WTC11 (cell line): ENCODE measurements at regions not wholly inside any gene's neighbourhood (a gene's known extent, or its start where the extent isn't known, plus 50 kb on each side); places are given as distances from the start of the nearest gene placed in this dataset.

ENCODE experiments used
- CREB1 ChIP-seq: sonication (generic); formaldehyde crosslinking; IDR thresholded peaks from 2 replicates; pipeline ENCODE4 v1.8.0; 2023; ENCODE audit warnings: mild to moderate bottlenecking, missing genetic modification reagents
- ESRRA ChIP-seq: sonication (generic); formaldehyde crosslinking; IDR thresholded peaks from 2 replicates; pipeline ENCODE4 v1.8.1; 2022; ENCODE audit warnings: mild to moderate bottlenecking, missing genetic modification reagents, borderline replicate concordance
- FOXJ3 ChIP-seq: sonication (generic); formaldehyde crosslinking; IDR thresholded peaks from 2 replicates; pipeline ENCODE4 v1.9.0; 2021; ENCODE audit warnings: missing genetic modification reagents, mild to moderate bottlenecking, borderline replicate concordance
- HMGXB4 ChIP-seq: sonication (generic); formaldehyde crosslinking; IDR thresholded peaks from 2 replicates; pipeline ENCODE4 v1.8.1; 2023; ENCODE audit warnings: mild to moderate bottlenecking, moderate library complexity, missing genetic modification reagents
- JUN ChIP-seq: sonication (generic); formaldehyde crosslinking; IDR thresholded peaks from 2 replicates; pipeline ENCODE4 v1.8.0; 2023; ENCODE audit warnings: mild to moderate bottlenecking, missing genetic modification reagents
- NFYB ChIP-seq: sonication (generic); formaldehyde crosslinking; conservative IDR thresholded peaks from 2 replicates; pipeline ENCODE4 v1.8.0; 2022; ENCODE audit warnings: low read depth, missing genetic modification reagents
- NR1H2 ChIP-seq: sonication (generic); formaldehyde crosslinking; IDR thresholded peaks from 2 replicates; pipeline ENCODE4 v1.9.0; 2021; ENCODE audit warnings: mild to moderate bottlenecking, moderate library complexity, missing genetic modification reagents
- PREB ChIP-seq: sonication (generic); formaldehyde crosslinking; IDR thresholded peaks from 2 replicates; pipeline ENCODE4 v1.8.1; 2022; ENCODE audit warnings: mild to moderate bottlenecking, missing genetic modification reagents, moderate library complexity, borderline replicate concordance
- TP53 ChIP-seq: sonication (generic); formaldehyde crosslinking; IDR thresholded peaks from 2 replicates; pipeline ENCODE4 v1.8.1; 2023; ENCODE audit warnings: mild to moderate bottlenecking, missing genetic modification reagents
- TF ChIP-seq, protein P1 (sequence below): sonication (generic); formaldehyde crosslinking; IDR thresholded peaks from 2 replicates; pipeline ENCODE4 v1.8.0; 2022; ENCODE audit warnings: mild to moderate bottlenecking, missing genetic modification reagents
- TF ChIP-seq, protein P2 (sequence below): fragments of 200-600 bp; IDR thresholded peaks from 2 replicates; pipeline ENCODE4 v1.8.0; 2022; ENCODE audit warnings: antibody characterized with exemption
- TF ChIP-seq, protein P3 (sequence below): fragments of 250-450 bp; sonication (Bioruptor Pico); IDR thresholded peaks from 2 replicates; pipeline ENCODE4 v1.9.0; 2021; ENCODE audit warnings: mild to moderate bottlenecking

DNA sequence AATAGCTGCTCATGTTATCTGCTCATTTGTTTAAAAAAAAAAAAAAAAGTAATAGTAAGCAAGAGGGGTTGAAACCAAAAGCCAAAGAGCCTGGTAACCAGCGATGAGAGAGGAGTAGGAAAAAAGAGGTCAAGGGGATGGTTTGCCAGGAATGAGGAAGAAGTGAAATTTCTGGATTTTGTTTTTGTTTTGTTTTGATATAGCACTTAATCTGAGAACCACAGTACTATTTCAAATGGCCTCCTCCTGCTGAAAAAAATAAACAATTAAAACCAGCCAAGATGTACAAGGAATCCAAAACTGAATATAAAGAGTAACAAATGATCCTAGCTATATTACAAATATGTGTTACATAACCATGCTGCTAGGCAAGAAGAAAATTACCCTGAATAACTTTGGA, 213.1 kb downstream of the FGFR2 start:
- TF ChIP-seq, protein P1, sequence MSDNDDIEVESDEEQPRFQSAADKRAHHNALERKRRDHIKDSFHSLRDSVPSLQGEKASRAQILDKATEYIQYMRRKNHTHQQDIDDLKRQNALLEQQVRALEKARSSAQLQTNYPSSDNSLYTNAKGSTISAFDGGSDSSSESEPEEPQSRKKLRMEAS: no peak
- no peak for TF ChIP-seq PREB (CRISPR knock-in tag)
- TF ChIP-seq, protein P2, sequence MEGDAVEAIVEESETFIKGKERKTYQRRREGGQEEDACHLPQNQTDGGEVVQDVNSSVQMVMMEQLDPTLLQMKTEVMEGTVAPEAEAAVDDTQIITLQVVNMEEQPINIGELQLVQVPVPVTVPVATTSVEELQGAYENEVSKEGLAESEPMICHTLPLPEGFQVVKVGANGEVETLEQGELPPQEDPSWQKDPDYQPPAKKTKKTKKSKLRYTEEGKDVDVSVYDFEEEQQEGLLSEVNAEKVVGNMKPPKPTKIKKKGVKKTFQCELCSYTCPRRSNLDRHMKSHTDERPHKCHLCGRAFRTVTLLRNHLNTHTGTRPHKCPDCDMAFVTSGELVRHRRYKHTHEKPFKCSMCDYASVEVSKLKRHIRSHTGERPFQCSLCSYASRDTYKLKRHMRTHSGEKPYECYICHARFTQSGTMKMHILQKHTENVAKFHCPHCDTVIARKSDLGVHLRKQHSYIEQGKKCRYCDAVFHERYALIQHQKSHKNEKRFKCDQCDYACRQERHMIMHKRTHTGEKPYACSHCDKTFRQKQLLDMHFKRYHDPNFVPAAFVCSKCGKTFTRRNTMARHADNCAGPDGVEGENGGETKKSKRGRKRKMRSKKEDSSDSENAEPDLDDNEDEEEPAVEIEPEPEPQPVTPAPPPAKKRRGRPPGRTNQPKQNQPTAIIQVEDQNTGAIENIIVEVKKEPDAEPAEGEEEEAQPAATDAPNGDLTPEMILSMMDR: no peak
- no peak for TF ChIP-seq FOXJ3 (CRISPR knock-in tag)
- no peak for TF ChIP-seq CREB1 (CRISPR knock-in tag)
- no peak for TF ChIP-seq NFYB (CRISPR knock-in tag)
- TF ChIP-seq JUN (CRISPR knock-in tag): no peak
- TF ChIP-seq ESRRA (CRISPR knock-in tag): no peak
- no peak for TF ChIP-seq NR1H2
- TF ChIP-seq HMGXB4 (CRISPR knock-in tag): no peak
- no peak for TF ChIP-seq TP53 (CRISPR knock-in tag)
- TF ChIP-seq, protein P3, sequence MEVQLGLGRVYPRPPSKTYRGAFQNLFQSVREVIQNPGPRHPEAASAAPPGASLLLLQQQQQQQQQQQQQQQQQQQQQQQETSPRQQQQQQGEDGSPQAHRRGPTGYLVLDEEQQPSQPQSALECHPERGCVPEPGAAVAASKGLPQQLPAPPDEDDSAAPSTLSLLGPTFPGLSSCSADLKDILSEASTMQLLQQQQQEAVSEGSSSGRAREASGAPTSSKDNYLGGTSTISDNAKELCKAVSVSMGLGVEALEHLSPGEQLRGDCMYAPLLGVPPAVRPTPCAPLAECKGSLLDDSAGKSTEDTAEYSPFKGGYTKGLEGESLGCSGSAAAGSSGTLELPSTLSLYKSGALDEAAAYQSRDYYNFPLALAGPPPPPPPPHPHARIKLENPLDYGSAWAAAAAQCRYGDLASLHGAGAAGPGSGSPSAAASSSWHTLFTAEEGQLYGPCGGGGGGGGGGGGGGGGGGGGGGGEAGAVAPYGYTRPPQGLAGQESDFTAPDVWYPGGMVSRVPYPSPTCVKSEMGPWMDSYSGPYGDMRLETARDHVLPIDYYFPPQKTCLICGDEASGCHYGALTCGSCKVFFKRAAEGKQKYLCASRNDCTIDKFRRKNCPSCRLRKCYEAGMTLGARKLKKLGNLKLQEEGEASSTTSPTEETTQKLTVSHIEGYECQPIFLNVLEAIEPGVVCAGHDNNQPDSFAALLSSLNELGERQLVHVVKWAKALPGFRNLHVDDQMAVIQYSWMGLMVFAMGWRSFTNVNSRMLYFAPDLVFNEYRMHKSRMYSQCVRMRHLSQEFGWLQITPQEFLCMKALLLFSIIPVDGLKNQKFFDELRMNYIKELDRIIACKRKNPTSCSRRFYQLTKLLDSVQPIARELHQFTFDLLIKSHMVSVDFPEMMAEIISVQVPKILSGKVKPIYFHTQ (CRISPR knock-in tag): no peak
